HepG2 (cell line): ENCODE measurements at regions not wholly inside any gene's neighbourhood (a gene's known extent, or its start where the extent isn't known, plus 50 kb on each side); places are given as distances from the start of the nearest gene placed in this dataset.

Experiments
- ATF3 ChIP-seq: sonication (generic); formaldehyde crosslinking; IDR thresholded peaks from 2 replicates; pipeline ENCODE4 v1.4.0; 2020; ENCODE audit warnings: missing genetic modification reagents
- CAMTA2 ChIP-seq: sonication (generic); formaldehyde crosslinking; IDR thresholded peaks from 2 replicates; pipeline ENCODE4 v1.4.0; 2020; ENCODE audit warnings: mild to moderate bottlenecking, missing genetic modification reagents, borderline replicate concordance
- CTCF ChIP-seq: sonication (generic); formaldehyde crosslinking; IDR thresholded peaks from 2 replicates; pipeline ENCODE4 v1.5.0; 2020; ENCODE audit warnings: mild to moderate bottlenecking, missing genetic modification reagents, moderate library complexity
- ELK4 ChIP-seq: sonication (generic); formaldehyde crosslinking; IDR thresholded peaks from 2 replicates; pipeline ENCODE4 v1.9.0; 2021; ENCODE audit warnings: missing genetic modification reagents, borderline replicate concordance
- MXD3 ChIP-seq: IDR thresholded peaks from 2 replicates; pipeline ENCODE4 v1.6.1; 2016; ENCODE audit warnings: mild to moderate bottlenecking, missing biosample characterization, missing genetic modification reagents
- SKIL ChIP-seq: sonication (generic); formaldehyde crosslinking; IDR thresholded peaks from 2 replicates; pipeline ENCODE4 v1.8.0; 2022; ENCODE audit warnings: missing genetic modification reagents, mild to moderate bottlenecking, moderate library complexity, borderline replicate concordance
- U2AF1 ChIP-seq: fragments of 200-400 bp; formaldehyde crosslinking; optimal IDR thresholded peaks from 2 replicates; pipeline ENCODE3; 2017; ENCODE audit warnings: mild to moderate bottlenecking, low read depth, low read length

- no peak for TF ChIP-seq CTCF (CRISPR knock-in tag)
- no peak for TF ChIP-seq CAMTA2 (CRISPR knock-in tag)
- no peak for TF ChIP-seq SKIL (CRISPR knock-in tag)
- TF ChIP-seq ATF3 (CRISPR knock-in tag) = no peak
- TF ChIP-seq ELK4 (CRISPR knock-in tag) = no peak
- TF ChIP-seq MXD3 (CRISPR knock-in tag) = no peak
- TF ChIP-seq U2AF1 = no peak
Measured at GRCh38 chr6:154894902-154895301, 100.2 kb upstream of the TIAM2 start.
